ENCODE measurements at regions not wholly inside any gene's neighbourhood (a gene's known extent, or its start where the extent isn't known, plus 50 kb on each side); places are given as distances from the start of the nearest gene placed in this dataset.
"Not testable (repeated sequence)": the region's sequence is repeated elsewhere in the genome, so short reads cannot be mapped to it uniquely, and the experiment has no call there.

GRCh38 chr15:72851586-72851985 is 68.0 kb upstream of the ADPGK start:
- intact Hi-C loops (cut with DNase I) = no loop called here
- no peak for ATAC-seq (ENCODE audit: poor library complexity)

GRCh38 chr15:72850833-72851232 is 67.3 kb upstream of the ADPGK start:
- intact Hi-C loops (cut with DNase I) = no loop called here
- DNase-seq (no peak), ATAC-seq (ENCODE audit: poor library complexity) (no peak)

More at GRCh38 chr15:72851586-72851985, 68.0 kb upstream of the ADPGK start:
- DNase-seq = no peak

DNA sequence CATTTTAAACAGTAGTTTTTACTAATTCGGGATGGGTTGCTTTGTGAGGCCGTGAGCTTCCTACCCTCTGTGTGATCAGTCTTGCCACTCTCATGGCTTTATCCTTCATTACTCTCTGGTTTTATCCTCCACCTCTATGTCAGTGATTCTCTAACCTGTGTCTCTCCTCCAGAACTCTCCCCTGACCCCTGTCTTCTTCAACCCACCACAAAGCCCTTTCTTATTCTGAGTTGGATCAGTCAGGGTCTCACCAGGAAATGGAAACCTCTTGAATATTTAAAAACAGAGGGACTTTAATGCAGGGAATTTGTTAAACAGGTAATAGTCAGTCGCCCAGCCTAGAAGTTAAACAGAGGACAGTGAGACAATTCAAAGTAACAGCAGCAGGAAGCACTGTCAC is 64.2 kb upstream of the ADPGK start:
- intact Hi-C loops (cut with DNase I) = no loop called here
- DNase-seq (no peak), ATAC-seq (ENCODE audit: poor library complexity) (no peak)

DNA sequence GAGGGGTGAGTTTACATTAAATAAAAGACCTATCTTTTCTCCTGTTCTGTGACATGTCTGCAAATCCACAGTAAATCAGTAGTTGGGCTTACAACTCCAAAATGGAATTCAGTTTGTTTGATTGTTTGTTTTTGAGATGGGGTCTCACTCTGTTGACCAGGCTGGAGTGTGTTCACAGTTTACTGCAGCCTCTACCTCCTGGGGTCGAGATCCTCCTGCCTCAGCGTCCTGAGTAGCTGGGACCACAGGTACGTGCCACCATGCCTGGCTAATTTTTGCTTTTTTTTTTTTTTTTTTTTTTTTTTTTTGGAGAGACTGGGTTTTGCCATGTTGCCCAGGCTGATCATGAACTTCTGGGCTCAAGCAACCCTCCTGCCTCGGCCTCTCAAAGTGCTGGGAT is 63.5 kb upstream of the ADPGK start:
- ATAC-seq (ENCODE audit: poor library complexity) = no peak
- intact Hi-C loops (cut with DNase I) = no loop called here
- DNase-seq = no peak

GRCh38 chr15:72845981-72846383 is 62.4 kb upstream of the ADPGK start:
- ATAC-seq (ENCODE audit: poor library complexity) (no peak), DNase-seq (no peak)
- intact Hi-C loops (cut with DNase I) = no loop called here

DNA sequence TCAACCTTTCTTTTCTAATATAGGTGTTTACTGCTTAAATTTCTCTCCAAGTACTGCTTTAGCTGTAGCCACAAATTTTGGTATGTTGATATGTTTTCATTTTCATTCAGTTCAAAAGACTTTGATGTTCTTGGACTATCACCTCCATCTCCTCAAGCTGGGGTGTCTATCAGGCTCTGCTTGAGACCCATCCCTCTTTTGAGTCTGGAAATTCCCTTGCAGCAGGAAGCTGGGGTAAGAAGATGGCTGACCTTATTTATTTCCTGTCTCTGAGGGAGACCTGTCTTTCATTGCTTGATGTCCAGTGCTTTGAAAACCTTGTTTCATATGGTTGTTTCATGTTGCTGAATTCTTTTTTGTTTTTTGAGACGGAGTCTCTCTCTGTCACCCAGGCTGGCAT is 60.5 kb upstream of the ADPGK start:
- DNase-seq (no peak), ATAC-seq (ENCODE audit: poor library complexity) (no peak)
- intact Hi-C loops (cut with DNase I) = no loop called here

- ATAC-seq (ENCODE audit: poor library complexity); intact Hi-C loops (cut with DNase I); DNase-seq: not testable (repeated sequence)
Measured at GRCh38 chr15:72843340-72843739, 59.8 kb upstream of the ADPGK start.

DNA sequence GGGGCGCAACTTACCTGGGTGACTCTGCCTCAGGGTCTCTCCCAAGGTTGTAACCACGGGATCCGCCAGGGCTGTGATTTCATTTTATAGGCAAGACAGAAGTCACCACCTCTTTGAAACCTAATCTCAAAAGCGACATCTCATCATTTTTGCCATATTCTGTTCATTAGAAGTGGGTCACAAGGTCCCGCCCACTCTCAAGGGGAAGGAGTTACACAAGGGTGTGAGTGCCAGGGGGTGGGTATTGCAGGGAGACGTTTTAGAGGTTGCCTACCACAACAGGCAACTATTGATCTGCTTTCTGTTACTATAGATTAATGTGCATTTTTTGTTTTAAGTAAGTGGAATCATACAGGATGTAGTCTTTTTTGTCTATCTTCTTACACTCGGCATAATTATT is 56.6 kb upstream of the ADPGK start:
- intact Hi-C loops (cut with DNase I) = no loop called here
- no peak for DNase-seq
- no peak for ATAC-seq (ENCODE audit: poor library complexity)

- no peak for ATAC-seq (ENCODE audit: poor library complexity)
- intact Hi-C loops (cut with DNase I) = no loop called here
- no peak for DNase-seq
Measured at GRCh38 chr15:72838311-72838731, 54.8 kb upstream of the ADPGK start.

- no peak for DNase-seq
- intact Hi-C loops (cut with DNase I) = no loop called here
- no peak for ATAC-seq (ENCODE audit: poor library complexity)
Measured at GRCh38 chr15:72836676-72837330, 53.2 kb upstream of the ADPGK start.

GRCh38 chr15:72835294-72835890 is 51.8 kb upstream of the ADPGK start:
- ATAC-seq (ENCODE audit: poor library complexity) (no peak), DNase-seq (no peak)
- intact Hi-C loops (cut with DNase I) = no loop called here

DNA sequence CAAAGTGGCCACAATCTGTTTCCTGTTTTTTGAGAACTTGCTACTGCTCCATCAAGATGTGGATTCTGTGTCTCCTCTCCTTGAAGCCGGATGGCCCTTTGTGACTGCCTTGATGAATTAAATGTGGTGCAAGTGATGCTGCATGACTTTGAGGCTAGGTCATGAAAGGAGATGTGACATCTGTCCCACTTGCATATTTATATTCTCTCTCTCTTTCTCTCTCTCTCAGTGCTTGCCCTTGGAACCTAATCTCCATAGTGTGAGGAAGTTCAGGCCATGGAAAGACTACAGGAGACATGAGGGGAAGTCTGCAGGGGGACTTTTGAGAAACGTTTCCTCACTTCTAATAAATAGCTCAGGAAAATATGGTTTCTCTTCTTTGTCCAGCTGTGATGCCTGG is 50.0 kb upstream of the ADPGK start:
- ATAC-seq (ENCODE audit: poor library complexity) (no peak), DNase-seq (no peak)
- intact Hi-C loops (cut with DNase I) = no loop called here

All from Right ventricle myocardium superior (tissue), 1 donor.